GM11168 (cell line): ENCODE measurements at regions not wholly inside any gene's neighbourhood (a gene's known extent, or its start where the extent isn't known, plus 50 kb on each side); places are given as distances from the start of the nearest gene placed in this dataset.

Source experiments
- in situ Hi-C: fragments of 300-500 bp; cut with MboI; formaldehyde crosslinking; loops from one replicate; pipeline ENCODE4 v1.12.0; 2022; ENCODE audit warnings: low sequenced_read_pairs; ENCODE audit not compliant: unreplicated experiment

GRCh38 chr16:9241177-9241576 lies 149.7 kb downstream of the HAPSTR1 start:
- in situ Hi-C loops = loop anchor here (10.0 kb wide), 1 partner anchor 814 kb away; no protein-coding TSS in a partner anchor

DNA sequence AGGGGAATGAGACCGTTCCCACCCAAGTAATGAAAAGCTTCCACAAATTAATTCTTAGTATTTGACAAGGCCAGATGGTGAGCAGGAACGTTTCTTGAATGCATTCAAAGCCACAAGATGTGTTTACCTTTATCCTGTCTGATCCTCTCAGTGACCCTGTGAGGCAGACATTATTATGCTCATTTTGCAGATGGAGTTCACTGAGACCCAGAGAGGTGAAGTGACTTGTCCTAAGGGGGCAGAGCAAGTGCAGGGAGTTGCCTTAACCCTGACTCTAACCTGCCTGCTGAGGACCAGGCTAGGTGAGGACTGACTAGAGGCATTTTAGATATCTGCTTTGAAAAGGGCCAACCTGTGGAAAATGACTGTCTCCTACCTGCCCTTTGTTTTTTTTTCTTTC lies 156.7 kb downstream of the HAPSTR1 start:
- in situ Hi-C loops = loop anchor here (10.0 kb wide), 1 partner anchor 807 kb away; no protein-coding TSS in a partner anchor

GRCh38 chr16:9249534-9249933 lies 158.1 kb downstream of the HAPSTR1 start:
- in situ Hi-C loops = loop anchor here (10.0 kb wide), 1 partner anchor 805 kb away; no protein-coding TSS in a partner anchor

DNA sequence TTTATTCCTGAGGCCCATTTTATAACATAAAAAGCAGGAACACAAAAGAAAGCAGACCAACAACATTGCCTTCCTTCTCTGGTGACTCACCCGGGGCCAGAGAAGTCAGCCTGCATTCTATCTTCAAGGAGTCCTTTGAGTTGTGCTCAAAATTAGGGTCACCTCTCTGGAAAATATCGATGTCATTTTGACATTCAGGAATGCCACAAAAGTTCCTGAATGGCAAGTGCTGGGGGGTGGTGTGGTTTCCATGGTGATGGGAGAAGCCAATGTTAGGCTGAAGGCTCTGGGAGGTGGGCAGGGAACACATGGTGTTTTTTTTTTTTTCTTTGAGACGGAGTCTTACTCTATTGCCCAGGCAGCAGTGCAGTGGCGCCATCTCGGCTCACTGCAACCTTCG lies 159.6 kb downstream of the HAPSTR1 start:
- in situ Hi-C loops = loop anchor here (25.0 kb wide), 1 partner anchor 911 kb away; no protein-coding TSS in a partner anchor

GRCh38 chr16:9254863-9255262 lies 163.4 kb downstream of the HAPSTR1 start:
- in situ Hi-C loops = loop anchor here (25.0 kb wide), 1 partner anchor 907 kb away; no protein-coding TSS in a partner anchor

GRCh38 chr16:9256196-9256595 lies 164.8 kb downstream of the HAPSTR1 start:
- in situ Hi-C loops = loop anchor here (25.0 kb wide), 1 partner anchor 906 kb away; no protein-coding TSS in a partner anchor

DNA sequence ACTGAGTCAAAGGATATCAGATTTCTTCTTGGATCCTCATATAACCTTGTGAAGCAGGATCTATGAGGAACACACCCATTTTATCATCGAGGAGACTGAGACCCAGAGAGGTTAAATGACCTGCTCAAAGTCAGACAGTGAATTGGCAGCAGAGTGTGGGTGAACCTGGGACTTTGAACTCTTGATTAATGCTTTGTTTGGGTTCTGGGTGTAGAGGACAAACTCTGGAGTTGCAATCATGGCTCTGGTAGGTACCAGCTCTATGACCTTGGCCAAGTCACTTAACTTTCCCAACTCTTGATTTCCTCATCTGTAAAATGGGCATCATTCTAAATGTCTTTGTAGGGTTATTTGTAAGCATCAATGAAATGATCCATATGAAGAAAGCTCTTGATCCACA lies 166.4 kb downstream of the HAPSTR1 start:
- in situ Hi-C loops = loop anchor here (25.0 kb wide), 1 partner anchor 904 kb away; no protein-coding TSS in a partner anchor

GRCh38 chr16:9258423-9259051 lies 167.1 kb downstream of the HAPSTR1 start:
- in situ Hi-C loops = loop anchor here (25.0 kb wide), 1 partner anchor 904 kb away; no protein-coding TSS in a partner anchor

DNA sequence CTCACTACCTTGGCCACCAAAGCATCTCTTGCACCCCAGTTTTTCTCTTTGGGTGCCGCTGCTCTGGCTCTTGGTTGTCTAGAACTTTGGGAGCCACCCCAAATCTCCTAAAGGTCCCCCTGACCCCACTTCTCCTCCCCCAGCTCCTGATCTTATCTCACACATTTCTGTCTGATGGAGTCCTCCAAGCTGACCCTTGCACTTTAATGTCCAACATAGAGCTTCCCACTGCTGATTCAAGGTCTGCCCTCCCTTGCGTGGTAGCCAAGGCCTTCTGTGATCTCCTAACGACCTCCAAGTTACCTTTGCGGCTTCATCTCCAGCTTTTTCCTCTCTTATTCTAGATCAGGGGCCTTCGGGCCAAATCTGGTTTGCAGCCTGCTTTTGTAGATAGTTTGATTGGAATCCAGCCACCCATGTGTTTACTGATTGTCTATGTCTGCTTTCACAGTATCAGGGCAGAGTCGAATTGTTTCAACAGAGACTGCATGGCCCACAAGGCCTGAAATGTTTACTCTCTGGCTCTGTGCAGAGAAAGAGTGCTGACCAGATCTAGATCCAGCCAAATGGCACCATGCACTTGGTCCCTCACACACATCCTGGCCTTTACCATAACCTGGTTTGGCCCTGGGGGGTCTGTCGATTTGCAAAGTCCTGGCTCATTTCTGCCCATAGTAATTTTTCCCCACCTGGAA lies 168.6 kb downstream of the HAPSTR1 start:
- in situ Hi-C loops = loop anchor here (25.0 kb wide), 1 partner anchor 902 kb away; no protein-coding TSS in a partner anchor

GRCh38 chr16:9260666-9261065 lies 169.2 kb downstream of the HAPSTR1 start:
- in situ Hi-C loops = loop anchor here (25.0 kb wide), 1 partner anchor 902 kb away; no protein-coding TSS in a partner anchor

- in situ Hi-C loops = loop anchor here (25.0 kb wide), 1 partner anchor 901 kb away; no protein-coding TSS in a partner anchor
Measured at GRCh38 chr16:9261376-9261775, 169.9 kb downstream of the HAPSTR1 start.

GRCh38 chr16:9262941-9263715 lies 171.7 kb downstream of the HAPSTR1 start:
- in situ Hi-C loops = loop anchor here (25.0 kb wide), 1 partner anchor 899 kb away; no protein-coding TSS in a partner anchor

GRCh38 chr16:9264067-9264466 lies 172.6 kb downstream of the HAPSTR1 start:
- in situ Hi-C loops = loop anchor here (25.0 kb wide), 1 partner anchor 898 kb away; no protein-coding TSS in a partner anchor

DNA sequence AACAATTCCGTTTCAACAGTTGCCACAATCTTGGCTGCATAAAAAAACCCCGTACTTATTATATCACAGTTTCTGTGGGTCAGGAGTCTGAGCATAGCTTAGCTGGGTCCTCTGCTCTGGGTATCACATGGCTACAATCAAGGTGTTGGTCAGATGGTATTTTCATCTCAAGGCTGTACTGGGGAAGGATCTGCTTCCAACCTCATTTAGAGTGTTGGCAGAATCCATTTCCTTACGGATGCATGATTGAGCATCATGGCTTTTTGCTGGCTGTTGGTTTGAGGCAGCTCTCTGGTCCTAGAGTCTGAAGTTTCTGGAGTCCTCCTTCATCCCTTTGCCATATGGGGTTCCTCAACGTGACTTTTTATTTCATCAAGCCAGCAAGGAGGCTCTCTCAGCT lies 177.0 kb downstream of the HAPSTR1 start:
- in situ Hi-C loops = loop anchor here (25.0 kb wide), 1 partner anchor 894 kb away; no protein-coding TSS in a partner anchor

DNA sequence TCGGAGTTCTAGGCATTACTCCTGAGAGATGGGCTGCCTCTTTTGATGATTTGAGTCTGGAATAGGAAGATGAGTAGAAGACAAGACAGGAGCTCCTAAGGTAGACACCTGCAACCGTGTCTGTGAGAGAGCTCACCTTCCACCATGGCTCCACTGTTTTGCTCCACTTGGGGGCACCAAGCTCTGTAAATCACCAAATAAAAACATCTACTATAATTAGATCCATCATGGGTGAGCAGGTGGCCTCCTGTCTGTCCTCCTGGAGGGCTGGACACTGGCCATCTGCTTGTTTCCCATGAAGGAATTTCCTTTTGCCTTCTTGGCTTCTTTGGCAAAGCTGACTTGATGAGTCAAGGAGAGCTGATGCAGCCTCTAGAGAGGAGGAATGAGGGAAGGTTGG lies 179.0 kb downstream of the HAPSTR1 start:
- in situ Hi-C loops = loop anchor here (25.0 kb wide), 1 partner anchor 892 kb away; no protein-coding TSS in a partner anchor

GRCh38 chr16:9270941-9271340 lies 179.5 kb downstream of the HAPSTR1 start:
- in situ Hi-C loops = loop anchor here (25.0 kb wide), 1 partner anchor 891 kb away; no protein-coding TSS in a partner anchor

- in situ Hi-C loops = loop anchor here (25.0 kb wide), 1 partner anchor 890 kb away; no protein-coding TSS in a partner anchor
Measured at GRCh38 chr16:9271841-9272240, 180.4 kb downstream of the HAPSTR1 start.

DNA sequence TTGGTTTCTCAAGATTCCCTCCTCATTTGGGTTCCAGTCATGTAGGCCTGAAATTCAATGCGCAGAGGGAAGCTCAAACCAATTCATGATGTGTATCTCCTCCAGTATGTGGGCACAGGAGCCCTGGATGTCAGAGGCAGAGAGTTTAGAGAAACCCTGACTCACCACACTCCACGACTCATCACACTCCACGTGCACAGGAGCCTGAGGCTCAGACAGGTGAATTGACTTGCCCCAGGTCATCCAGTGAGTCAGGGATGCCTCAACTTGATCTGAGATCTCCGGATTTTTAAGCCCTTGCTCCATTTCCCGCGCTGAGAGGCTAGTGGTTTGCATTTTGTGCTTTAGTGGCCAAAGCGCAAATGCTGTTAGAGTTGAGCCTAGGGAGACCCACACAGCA lies 183.9 kb downstream of the HAPSTR1 start:
- in situ Hi-C loops = no loop called here

DNA sequence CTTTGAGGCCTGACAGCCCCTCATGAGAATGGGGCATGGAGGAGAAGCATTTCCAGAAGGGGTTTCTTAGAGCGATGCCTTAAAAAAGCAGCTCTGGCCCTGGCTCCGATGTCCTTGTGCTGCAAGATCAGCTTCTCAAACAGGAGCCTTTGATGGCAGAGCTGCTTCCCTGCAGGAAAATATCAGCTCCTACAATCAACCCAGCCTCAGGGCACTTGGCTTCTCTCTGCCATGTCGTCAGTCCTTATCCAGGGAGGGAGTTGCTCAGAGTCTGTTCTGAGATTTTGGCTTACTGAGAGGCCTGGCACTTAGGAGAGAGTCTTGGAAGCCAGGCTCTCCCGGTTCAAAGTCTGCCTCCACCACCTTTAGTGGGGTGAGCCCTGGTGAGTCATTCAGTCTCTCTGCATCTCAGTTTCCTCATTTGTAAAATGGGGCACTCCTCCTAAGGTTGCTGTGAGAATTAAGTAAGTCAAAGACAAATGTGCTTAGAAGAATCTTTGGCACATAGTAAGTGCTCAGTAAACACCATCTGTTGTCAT lies 184.4 kb downstream of the HAPSTR1 start:
- in situ Hi-C loops = no loop called here
